H9 (cell line): ENCODE measurements at regions not wholly inside any gene's neighbourhood (a gene's known extent, or its start where the extent isn't known, plus 50 kb on each side); places are given as distances from the start of the nearest gene placed in this dataset.

Experiments used
- DNase-seq: peaks from one replicate; pipeline ENCODE4 v3.0.0-alpha.2; 2017
- H2AFZ ChIP-seq: one replicate; pipeline ENCODE4 v1.6.1; 2013; ENCODE audit warnings: mild to moderate bottlenecking, low read length, control low read depth, moderate library complexity
- H2AK5ac ChIP-seq: 2 replicates; pipeline ENCODE4 v1.6.1; 2013; ENCODE audit warnings: low read length, control low read depth, mixed read lengths; ENCODE audit not compliant: insufficient read length
- H2BK120ac ChIP-seq: one replicate; pipeline ENCODE4 v1.6.1; 2013; ENCODE audit warnings: low read depth, mild to moderate bottlenecking, low read length, control low read depth, inconsistent platforms; ENCODE audit not compliant: poor library complexity, severe bottlenecking
- H2BK12ac ChIP-seq: 2 replicates; pipeline ENCODE4 v1.6.1; 2013; ENCODE audit warnings: low read length, control low read depth, mixed read lengths, low read depth; ENCODE audit not compliant: insufficient read length
- H2BK15ac ChIP-seq: 2 replicates; pipeline ENCODE4 v1.6.1; 2013; ENCODE audit warnings: low read depth, low read length, control low read depth
- H2BK20ac ChIP-seq: one replicate; pipeline ENCODE4 v1.6.1; 2013; ENCODE audit warnings: low read depth, mild to moderate bottlenecking, low read length, control low read depth, inconsistent platforms; ENCODE audit not compliant: poor library complexity, severe bottlenecking
- H2BK5ac ChIP-seq: 2 replicates; pipeline ENCODE4 v1.6.1; 2013; ENCODE audit warnings: low read length, control low read depth, mixed read lengths; ENCODE audit not compliant: insufficient read length
- H3K14ac ChIP-seq: 2 replicates; pipeline ENCODE4 v1.6.1; 2013; ENCODE audit warnings: low read length, control low read depth; ENCODE audit not compliant: insufficient read depth
- H3K18ac ChIP-seq: 2 replicates; pipeline ENCODE4 v1.6.1; 2013; ENCODE audit warnings: low read depth, mild to moderate bottlenecking, mixed read lengths, low read length, control low read depth; ENCODE audit not compliant: insufficient read length
- H3K23ac ChIP-seq: 2 replicates; pipeline ENCODE4 v1.6.1; 2013; ENCODE audit warnings: low read length, control low read depth, mixed read lengths, low read depth; ENCODE audit not compliant: insufficient read length
- H3K23me2 ChIP-seq: 2 replicates; pipeline ENCODE4 v1.6.1; 2013; ENCODE audit warnings: low read depth, mild to moderate bottlenecking, mixed read lengths, low read length, control low read depth; ENCODE audit not compliant: insufficient read length, poor library complexity, severe bottlenecking
- H3K27ac ChIP-seq: 2 replicates; pipeline ENCODE4 v1.5.1; 2013; ENCODE audit warnings: low read length, control low read depth, mixed read lengths, low read depth; ENCODE audit not compliant: insufficient read length
- H3K27me3 ChIP-seq: 2 replicates; pipeline ENCODE4 v1.6.1; 2013; ENCODE audit warnings: low read length, control low read depth, inconsistent platforms; ENCODE audit not compliant: insufficient read depth
- H3K4ac ChIP-seq: 2 replicates; pipeline ENCODE4 v1.6.1; 2013; ENCODE audit warnings: low read depth, mild to moderate bottlenecking, control low read depth, inconsistent platforms, low read length, moderate library complexity
- H3K4me1 ChIP-seq: 2 replicates; pipeline ENCODE4 v1.6.1; 2013; ENCODE audit warnings: low read length, control low read depth, inconsistent platforms; ENCODE audit not compliant: insufficient read depth
- H3K4me2 ChIP-seq: 2 replicates; pipeline ENCODE4 v1.6.1; 2013; ENCODE audit warnings: low read length, control low read depth, mixed read lengths; ENCODE audit not compliant: insufficient read length, insufficient read depth
- H3K56ac ChIP-seq: 2 replicates; pipeline ENCODE4 v1.6.1; 2013; ENCODE audit warnings: low read depth, mild to moderate bottlenecking, mixed read lengths, low read length, control low read depth; ENCODE audit not compliant: insufficient read length
- H3K79me1 ChIP-seq: 2 replicates; pipeline ENCODE4 v1.6.1; 2013; ENCODE audit warnings: low read depth, mild to moderate bottlenecking, moderate library complexity, low read length, control low read depth, inconsistent platforms; ENCODE audit not compliant: insufficient read depth, poor library complexity, severe bottlenecking
- H3K79me2 ChIP-seq: 2 replicates; pipeline ENCODE4 v1.6.1; 2013; ENCODE audit warnings: low read length, control low read depth, inconsistent platforms; ENCODE audit not compliant: insufficient read depth
- H3K9ac ChIP-seq: 2 replicates; pipeline ENCODE4 v1.6.1; 2013; ENCODE audit warnings: low read length, control low read depth, mixed read lengths; ENCODE audit not compliant: insufficient read length; ENCODE audit errors: extremely low read depth
- H3K9me3 ChIP-seq: one replicate; pipeline ENCODE4 v1.6.1; 2013; ENCODE audit warnings: low read depth, low read length, inconsistent platforms; ENCODE audit not compliant: control insufficient read depth
- H3T11ph ChIP-seq: one replicate; pipeline ENCODE4 v1.6.1; 2013; ENCODE audit warnings: mild to moderate bottlenecking, low read length, control low read depth, inconsistent platforms
- H4K20me1 ChIP-seq: one replicate; pipeline ENCODE4 v1.6.1; 2013; ENCODE audit not compliant: control insufficient read depth, insufficient read length, insufficient read depth
- H4K5ac ChIP-seq: 2 replicates; pipeline ENCODE4 v1.6.1; 2013; ENCODE audit warnings: low read depth, mild to moderate bottlenecking, mixed read lengths, low read length, control low read depth; ENCODE audit not compliant: insufficient read length
- H4K8ac ChIP-seq: replicated peaks from 2 replicates; pipeline ENCODE4 v1.6.1; 2013; ENCODE audit warnings: low read length, control low read depth, mixed read lengths, low read depth; ENCODE audit not compliant: insufficient read length
- H4K91ac ChIP-seq: 2 replicates; pipeline ENCODE4 v1.6.1; 2013; ENCODE audit warnings: low read depth, mild to moderate bottlenecking, moderate library complexity, mixed read lengths, low read length, control low read depth; ENCODE audit not compliant: insufficient read length
- H3K27ac Mint-ChIP-seq, 3 experiments: 2 replicates in 2 of 3; 3 replicates in 1 of 3; pipeline ENCODE4 v1.8.0; 2020 to 2021; ENCODE audit warnings: mixed read lengths in 3 of 3, mild to moderate bottlenecking in 1 of 3, moderate library complexity in 1 of 3
- H3K27me3 Mint-ChIP-seq: 2 replicates; pipeline ENCODE4 v1.8.0; 2021; ENCODE audit warnings: low read depth, mild to moderate bottlenecking, moderate library complexity, mixed read lengths
- H3K36me3 Mint-ChIP-seq, 3 experiments: 2 replicates in 2 of 3; 3 replicates in 1 of 3; pipeline ENCODE4 v1.8.0; 2020 to 2021; ENCODE audit warnings: low read depth in 3 of 3, mixed read lengths in 3 of 3; ENCODE audit not compliant: insufficient read depth in 1 of 3
- H3K4me1 Mint-ChIP-seq, 2 experiments: 2 replicates each; pipeline ENCODE4 v1.8.0; 2020; ENCODE audit warnings: mixed read lengths in 2 of 2
- H3K4me3 Mint-ChIP-seq, 2 experiments: 2 replicates in 1 of 2; 3 replicates in 1 of 2; pipeline ENCODE4 v1.8.0; 2020 to 2021; ENCODE audit warnings: mild to moderate bottlenecking in 2 of 2, mixed read lengths in 2 of 2, moderate library complexity in 1 of 2
- H3K9me3 Mint-ChIP-seq, 2 experiments: 2 replicates in 1 of 2; 3 replicates in 1 of 2; pipeline ENCODE4 v1.8.0; 2020; ENCODE audit warnings: mild to moderate bottlenecking in 2 of 2, mixed read lengths in 2 of 2, moderate library complexity in 1 of 2
- WGBS: extraction: QIAGEN DNeasy Blood & Tissue Kit; methylation state at CpG from one replicate; pipeline ENCODE4 v1.1.7; 2013; ENCODE audit warnings: missing lambda C conversion rate, low lambda C conversion rate, mixed read lengths; ENCODE audit not compliant: insufficient read length; ENCODE audit errors: extremely low coverage; 5-methylcytosine and 5-hydroxymethylcytosine counted together
- TF ChIP-seq, protein P1 (sequence below): fragments of 200-600 bp; sonication (generic); conservative IDR thresholded peaks from 3 replicates; pipeline ENCODE4 v1.8.0; 2021; ENCODE audit warnings: antibody characterized with exemption, mild to moderate bottlenecking

DNA sequence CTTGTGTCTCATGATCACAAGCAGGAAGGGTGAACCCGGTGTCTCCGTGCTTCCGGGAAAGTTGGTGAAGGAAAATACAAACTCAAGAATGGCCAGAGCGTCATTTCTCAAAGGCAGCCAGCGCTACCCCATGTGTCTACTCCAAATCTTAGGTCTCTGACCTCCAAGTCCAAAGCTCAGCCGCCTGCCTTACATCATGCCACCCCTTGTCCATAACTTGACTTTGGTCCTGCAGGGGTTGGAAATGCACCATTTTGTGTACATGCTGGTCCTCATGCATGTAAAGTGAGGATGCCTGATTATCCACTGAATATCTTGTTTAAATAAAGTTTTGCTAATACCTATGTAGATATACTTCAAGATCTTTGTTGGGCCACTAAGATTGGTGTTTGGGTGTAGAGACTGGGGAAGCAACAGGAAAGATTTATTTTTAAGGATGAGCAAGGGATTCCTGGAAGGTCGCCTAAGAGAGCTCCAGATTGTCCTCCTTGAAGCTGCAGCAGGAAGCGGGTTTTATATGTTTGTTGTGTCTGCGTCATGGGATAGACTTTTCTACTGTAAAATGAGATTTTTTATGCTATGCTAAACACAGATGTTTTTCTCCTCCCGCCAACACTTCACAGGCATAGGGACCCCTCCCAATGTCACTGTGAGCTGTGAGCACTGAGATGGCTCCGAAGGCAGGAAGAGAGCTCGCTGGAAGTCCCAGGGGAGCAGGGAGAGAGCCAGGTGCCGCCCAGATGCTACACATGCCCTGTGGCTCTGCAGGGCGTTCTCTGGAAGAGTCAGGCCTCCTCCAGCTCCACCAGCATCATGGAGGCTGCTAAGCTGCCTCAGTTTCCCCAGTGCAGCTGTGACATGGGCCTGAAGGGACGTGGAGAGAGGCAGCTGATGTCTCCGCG lies 176.2 kb upstream of the HDAC4 start:
- Histone ChIP-seq H3K23me2 (no peaks in the 10 kb centered on the region), H3K79me1 (no peaks in the 10 kb centered on the region), H4K5ac (no peak overlapping the region), H4K91ac (no peak overlapping the region), H2BK12ac (no peak overlapping the region), H3K14ac (no peak overlapping the region), H3K27me3 (no peaks in the 10 kb centered on the region), H3K23ac (no peak overlapping the region), H3K27ac (no peak overlapping the region), H3K56ac (no peak overlapping the region), H3T11ph (no peak overlapping the region), H2AK5ac (no peak overlapping the region), H3K4me2 (no peak overlapping the region), H2BK15ac (no peak overlapping the region), H2BK120ac (no peak overlapping the region), H3K4me1 (no peaks in the 10 kb centered on the region), H2BK5ac (no peak overlapping the region), H3K9me3 (no peaks in the 10 kb centered on the region), H2BK20ac (no peak overlapping the region), H3K9ac (no peak overlapping the region), H4K8ac (no peak overlapping the region), H3K4ac (no peak overlapping the region), H4K20me1 (no peaks in the 10 kb centered on the region), H2AFZ (no peak overlapping the region), H3K18ac (no peak overlapping the region), H3K79me2 (no peaks in the 10 kb centered on the region)
- no peak for DNase-seq
- no peak overlapping the region for H3K4me3 Mint-ChIP-seq
- no peaks in the 10 kb centered on the region; a peak in 2 of 5 replicates for H3K9me3 Mint-ChIP-seq
- H3K4me1 Mint-ChIP-seq: peaks cover 0 to 4% of the 10 kb centered on the region in 2 experiments; a peak in 3 of 4 replicates
- WGBS: no CpG with 5 or more reads among the region's 17 CpGs
- H3K27ac Mint-ChIP-seq: no peak overlapping the region
- H3K27me3 Mint-ChIP-seq: no peaks in the 10 kb centered on the region; the same call in none of the 2 replicates
- TF ChIP-seq, protein P1, sequence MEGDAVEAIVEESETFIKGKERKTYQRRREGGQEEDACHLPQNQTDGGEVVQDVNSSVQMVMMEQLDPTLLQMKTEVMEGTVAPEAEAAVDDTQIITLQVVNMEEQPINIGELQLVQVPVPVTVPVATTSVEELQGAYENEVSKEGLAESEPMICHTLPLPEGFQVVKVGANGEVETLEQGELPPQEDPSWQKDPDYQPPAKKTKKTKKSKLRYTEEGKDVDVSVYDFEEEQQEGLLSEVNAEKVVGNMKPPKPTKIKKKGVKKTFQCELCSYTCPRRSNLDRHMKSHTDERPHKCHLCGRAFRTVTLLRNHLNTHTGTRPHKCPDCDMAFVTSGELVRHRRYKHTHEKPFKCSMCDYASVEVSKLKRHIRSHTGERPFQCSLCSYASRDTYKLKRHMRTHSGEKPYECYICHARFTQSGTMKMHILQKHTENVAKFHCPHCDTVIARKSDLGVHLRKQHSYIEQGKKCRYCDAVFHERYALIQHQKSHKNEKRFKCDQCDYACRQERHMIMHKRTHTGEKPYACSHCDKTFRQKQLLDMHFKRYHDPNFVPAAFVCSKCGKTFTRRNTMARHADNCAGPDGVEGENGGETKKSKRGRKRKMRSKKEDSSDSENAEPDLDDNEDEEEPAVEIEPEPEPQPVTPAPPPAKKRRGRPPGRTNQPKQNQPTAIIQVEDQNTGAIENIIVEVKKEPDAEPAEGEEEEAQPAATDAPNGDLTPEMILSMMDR: no peak
- H3K36me3 Mint-ChIP-seq: no peaks in the 10 kb centered on the region
